ENCODE measurements at regions not wholly inside any gene's neighbourhood (a gene's known extent, or its start where the extent isn't known, plus 50 kb on each side); places are given as distances from the start of the nearest gene placed in this dataset.

DNA sequence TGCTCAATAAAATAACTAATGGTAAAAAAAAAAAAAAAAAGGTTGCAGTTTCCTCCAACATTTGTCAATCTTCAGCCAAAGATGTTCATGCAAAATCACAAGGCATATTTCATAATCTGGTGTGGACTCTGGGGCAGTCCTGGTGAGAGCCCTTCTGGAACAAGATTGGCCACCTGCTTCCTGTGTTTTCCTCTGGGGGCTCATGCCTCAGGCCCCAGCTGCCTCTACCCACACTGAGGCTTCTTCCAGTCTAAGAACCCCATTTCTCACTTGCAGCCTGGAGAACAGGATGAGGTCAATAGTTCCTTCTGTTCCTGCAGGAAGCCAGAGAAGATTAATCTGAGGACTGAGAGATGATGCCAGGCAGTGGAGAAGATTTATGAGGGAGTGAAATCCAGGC lies 492.6 kb upstream of the BRINP1 start:
- Histone ChIP-seq H3K27ac (ENCODE audit: low read length) (no peak overlapping the region), H3K4me3 (ENCODE audit: low read length) (no peak overlapping the region), H3K4me2 (ENCODE audit: low read length) (no peak overlapping the region), H3K27me3 (ENCODE audit: low read depth, low read length) (no peaks in the 10 kb centered on the region), H3K36me3 (replicated peaks; ENCODE audit: low read depth, low read length) (no peaks in the 10 kb centered on the region), H3K9me3 (ENCODE audit: insufficient read depth, low read length) (no peaks in the 10 kb centered on the region), H3K79me2 (ENCODE audit: low read length) (no peaks in the 10 kb centered on the region), H4K20me1 (ENCODE audit: insufficient read depth, low read length) (no peaks in the 10 kb centered on the region), H3K4me1 (ENCODE audit: low read length) (no peaks in the 10 kb centered on the region), H3K9ac (ENCODE audit: low read length) (no peak overlapping the region), H2AFZ (ENCODE audit: low read depth, low read length) (no peak overlapping the region)
- TF ChIP-seq EZH2phosphoT487 (IDR thresholded peaks at IDR 0.05; ENCODE audit: low read depth) = no peak
- TF ChIP-seq, protein P1, sequence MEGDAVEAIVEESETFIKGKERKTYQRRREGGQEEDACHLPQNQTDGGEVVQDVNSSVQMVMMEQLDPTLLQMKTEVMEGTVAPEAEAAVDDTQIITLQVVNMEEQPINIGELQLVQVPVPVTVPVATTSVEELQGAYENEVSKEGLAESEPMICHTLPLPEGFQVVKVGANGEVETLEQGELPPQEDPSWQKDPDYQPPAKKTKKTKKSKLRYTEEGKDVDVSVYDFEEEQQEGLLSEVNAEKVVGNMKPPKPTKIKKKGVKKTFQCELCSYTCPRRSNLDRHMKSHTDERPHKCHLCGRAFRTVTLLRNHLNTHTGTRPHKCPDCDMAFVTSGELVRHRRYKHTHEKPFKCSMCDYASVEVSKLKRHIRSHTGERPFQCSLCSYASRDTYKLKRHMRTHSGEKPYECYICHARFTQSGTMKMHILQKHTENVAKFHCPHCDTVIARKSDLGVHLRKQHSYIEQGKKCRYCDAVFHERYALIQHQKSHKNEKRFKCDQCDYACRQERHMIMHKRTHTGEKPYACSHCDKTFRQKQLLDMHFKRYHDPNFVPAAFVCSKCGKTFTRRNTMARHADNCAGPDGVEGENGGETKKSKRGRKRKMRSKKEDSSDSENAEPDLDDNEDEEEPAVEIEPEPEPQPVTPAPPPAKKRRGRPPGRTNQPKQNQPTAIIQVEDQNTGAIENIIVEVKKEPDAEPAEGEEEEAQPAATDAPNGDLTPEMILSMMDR (IDR thresholded peaks at IDR 0.05; ENCODE audit: low read depth, low read length) = no peak

DNA sequence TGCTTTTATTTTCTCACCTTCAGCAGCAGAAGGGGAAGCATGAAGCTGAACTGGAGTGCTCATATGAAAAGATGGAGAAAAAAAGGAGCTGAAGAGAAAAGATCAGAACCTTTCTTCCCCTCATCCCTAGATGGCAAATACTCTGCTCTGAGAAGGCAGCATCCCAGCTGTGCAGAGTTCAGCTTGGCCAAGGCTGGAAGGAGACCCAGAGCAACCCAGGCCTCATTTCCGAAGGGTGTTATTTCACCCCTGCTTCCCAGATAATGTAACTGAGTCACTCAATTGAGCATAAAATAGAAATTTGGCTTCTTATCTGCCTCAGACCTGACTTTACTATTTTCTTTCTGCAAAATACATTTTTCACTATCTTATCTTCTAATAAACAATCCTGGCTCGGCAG lies 489.9 kb upstream of the BRINP1 start:
- H3K4me3 ChIP-seq (ENCODE audit: low read length) = no peak overlapping the region
- no peak overlapping the region for H3K4me2 ChIP-seq (ENCODE audit: low read length)
- no peaks in the 10 kb centered on the region for H4K20me1 ChIP-seq (ENCODE audit: insufficient read depth, low read length)
- H3K9ac ChIP-seq (ENCODE audit: low read length) = no peak overlapping the region
- H3K9me3 ChIP-seq (ENCODE audit: insufficient read depth, low read length) = no peaks in the 10 kb centered on the region
- no peaks in the 10 kb centered on the region for H3K27me3 ChIP-seq (ENCODE audit: low read depth, low read length)
- no peaks in the 10 kb centered on the region for H3K4me1 ChIP-seq (ENCODE audit: low read length)
- H3K79me2 ChIP-seq (ENCODE audit: low read length) = no peaks in the 10 kb centered on the region
- no peak overlapping the region for H2AFZ ChIP-seq (ENCODE audit: low read depth, low read length)
- H3K36me3 ChIP-seq (replicated peaks; ENCODE audit: low read depth, low read length) = no peaks in the 10 kb centered on the region
- no peak overlapping the region for H3K27ac ChIP-seq (ENCODE audit: low read length)
- no peak for TF ChIP-seq EZH2phosphoT487 (IDR thresholded peaks at IDR 0.05; ENCODE audit: low read depth)
- TF ChIP-seq, protein P1 (IDR thresholded peaks at IDR 0.05; ENCODE audit: low read depth, low read length) = no peak

DNA sequence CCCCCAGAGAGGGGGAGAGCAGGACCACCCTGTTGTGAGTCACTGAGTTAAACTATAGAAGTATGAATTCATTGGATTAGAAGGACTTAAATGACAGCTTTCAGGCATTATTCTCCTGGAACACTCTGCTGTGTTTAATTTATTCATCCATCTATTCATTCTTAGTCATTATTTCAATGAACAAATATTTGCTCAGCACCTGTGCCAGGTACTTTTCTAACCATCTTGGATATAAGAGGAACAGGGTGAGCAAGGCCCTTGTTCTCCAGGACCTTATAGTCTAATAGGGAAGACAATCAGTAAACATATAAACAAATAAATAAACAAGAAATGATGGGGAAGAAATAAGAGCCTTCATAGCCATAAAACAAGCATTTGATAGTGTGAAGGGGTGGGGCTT lies 483.9 kb upstream of the BRINP1 start:
- Histone ChIP-seq H4K20me1 (ENCODE audit: insufficient read depth, low read length) (no peaks in the 10 kb centered on the region), H3K36me3 (replicated peaks; ENCODE audit: low read depth, low read length) (no peaks in the 10 kb centered on the region), H3K4me2 (ENCODE audit: low read length) (no peak overlapping the region), H3K9ac (ENCODE audit: low read length) (no peak overlapping the region), H3K27ac (ENCODE audit: low read length) (no peak overlapping the region), H3K79me2 (ENCODE audit: low read length) (no peaks in the 10 kb centered on the region), H3K4me3 (ENCODE audit: low read length) (no peak overlapping the region), H3K4me1 (ENCODE audit: low read length) (no peaks in the 10 kb centered on the region), H2AFZ (ENCODE audit: low read depth, low read length) (no peak overlapping the region), H3K9me3 (ENCODE audit: insufficient read depth, low read length) (no peaks in the 10 kb centered on the region), H3K27me3 (ENCODE audit: low read depth, low read length) (peaks cover 2% of the 10 kb centered on the region; the same call in 1 of the 2 replicates)
- TF ChIP-seq, protein P1 (IDR thresholded peaks at IDR 0.05; ENCODE audit: low read depth, low read length) = no peak
- no peak for TF ChIP-seq EZH2phosphoT487 (IDR thresholded peaks at IDR 0.05; ENCODE audit: low read depth)

DNA sequence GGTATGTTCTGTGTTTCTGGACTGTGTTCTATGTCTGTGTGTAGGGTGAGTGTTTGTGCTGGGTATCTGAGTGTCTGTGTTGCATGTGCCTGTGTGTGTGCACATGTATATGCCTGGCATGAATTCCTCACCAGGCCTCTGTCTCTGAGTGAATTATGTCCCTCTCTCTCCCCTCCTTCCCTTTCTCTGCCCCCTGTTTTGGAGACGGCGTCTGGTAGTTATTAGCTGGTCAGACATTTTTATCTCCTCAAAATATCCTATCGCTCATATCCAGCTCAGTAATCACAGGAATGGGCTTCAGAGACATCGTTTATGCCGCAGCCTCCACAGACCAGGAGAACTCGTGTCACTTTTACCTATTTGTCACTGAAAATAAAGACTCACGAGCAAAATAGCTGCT lies 483.2 kb upstream of the BRINP1 start:
- Histone ChIP-seq H3K27me3 (ENCODE audit: low read depth, low read length) (peaks cover 2% of the 10 kb centered on the region; the same call in 1 of the 2 replicates), H3K27ac (ENCODE audit: low read length) (no peak overlapping the region), H3K9me3 (ENCODE audit: insufficient read depth, low read length) (no peaks in the 10 kb centered on the region), H3K79me2 (ENCODE audit: low read length) (no peaks in the 10 kb centered on the region), H3K9ac (ENCODE audit: low read length) (no peak overlapping the region), H4K20me1 (ENCODE audit: insufficient read depth, low read length) (no peaks in the 10 kb centered on the region), H2AFZ (ENCODE audit: low read depth, low read length) (no peak overlapping the region), H3K36me3 (replicated peaks; ENCODE audit: low read depth, low read length) (no peaks in the 10 kb centered on the region), H3K4me3 (ENCODE audit: low read length) (no peak overlapping the region), H3K4me2 (ENCODE audit: low read length) (no peak overlapping the region), H3K4me1 (ENCODE audit: low read length) (no peaks in the 10 kb centered on the region)
- TF ChIP-seq EZH2phosphoT487 (IDR thresholded peaks at IDR 0.05; ENCODE audit: low read depth) = no peak
- TF ChIP-seq, protein P1 (IDR thresholded peaks at IDR 0.05; ENCODE audit: low read depth, low read length) = no peak

Data from OCI-LY3 (cell line).